Panc1 (cell line): ENCODE measurements at regions not wholly inside any gene's neighbourhood (a gene's known extent, or its start where the extent isn't known, plus 50 kb on each side); places are given as distances from the start of the nearest gene placed in this dataset.

ENCODE experiments used
- POLR2AphosphoS5 ChIP-seq: IDR thresholded peaks from 2 replicates; pipeline ENCODE4 v1.6.1; 2012; ENCODE audit warnings: mild to moderate bottlenecking, low read depth, low read length, moderate library complexity
- TCF7L2 ChIP-seq: IDR thresholded peaks from 2 replicates; pipeline ENCODE4 v1.6.1; 2011; ENCODE audit warnings: mild to moderate bottlenecking, low read depth, low read length, inconsistent platforms
- TF ChIP-seq, protein P1 (sequence below): fragments of 450-650 bp; IDR thresholded peaks from 2 replicates; pipeline ENCODE4 v1.5.1; 2017; ENCODE audit warnings: mild to moderate bottlenecking

DNA sequence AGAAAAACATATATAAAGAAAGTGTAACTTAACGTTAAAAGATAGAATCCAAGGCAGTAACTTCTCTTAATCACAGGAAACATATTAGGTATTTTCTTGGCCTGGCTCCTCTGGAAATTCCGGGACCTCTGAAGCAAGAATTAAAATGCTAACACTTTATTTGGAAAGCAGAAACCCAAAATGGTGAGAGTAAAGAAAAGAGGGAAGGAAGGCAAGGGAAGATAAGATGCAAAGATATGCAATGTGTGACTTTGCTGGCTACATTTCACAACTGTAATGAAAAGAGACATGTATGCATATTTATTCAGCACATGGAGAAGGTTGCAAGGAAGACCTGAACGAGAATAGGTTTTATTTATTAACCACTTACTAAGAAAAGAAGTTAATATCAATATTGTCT is 372.5 kb downstream of the TBL1XR1 start:
- TF ChIP-seq, protein P1, sequence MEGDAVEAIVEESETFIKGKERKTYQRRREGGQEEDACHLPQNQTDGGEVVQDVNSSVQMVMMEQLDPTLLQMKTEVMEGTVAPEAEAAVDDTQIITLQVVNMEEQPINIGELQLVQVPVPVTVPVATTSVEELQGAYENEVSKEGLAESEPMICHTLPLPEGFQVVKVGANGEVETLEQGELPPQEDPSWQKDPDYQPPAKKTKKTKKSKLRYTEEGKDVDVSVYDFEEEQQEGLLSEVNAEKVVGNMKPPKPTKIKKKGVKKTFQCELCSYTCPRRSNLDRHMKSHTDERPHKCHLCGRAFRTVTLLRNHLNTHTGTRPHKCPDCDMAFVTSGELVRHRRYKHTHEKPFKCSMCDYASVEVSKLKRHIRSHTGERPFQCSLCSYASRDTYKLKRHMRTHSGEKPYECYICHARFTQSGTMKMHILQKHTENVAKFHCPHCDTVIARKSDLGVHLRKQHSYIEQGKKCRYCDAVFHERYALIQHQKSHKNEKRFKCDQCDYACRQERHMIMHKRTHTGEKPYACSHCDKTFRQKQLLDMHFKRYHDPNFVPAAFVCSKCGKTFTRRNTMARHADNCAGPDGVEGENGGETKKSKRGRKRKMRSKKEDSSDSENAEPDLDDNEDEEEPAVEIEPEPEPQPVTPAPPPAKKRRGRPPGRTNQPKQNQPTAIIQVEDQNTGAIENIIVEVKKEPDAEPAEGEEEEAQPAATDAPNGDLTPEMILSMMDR: no peak
- TF ChIP-seq TCF7L2 (no peak), POLR2AphosphoS5 (no peak)
